ENCODE measurements at regions not wholly inside any gene's neighbourhood (a gene's known extent, or its start where the extent isn't known, plus 50 kb on each side); places are given as distances from the start of the nearest gene placed in this dataset.

GRCh38 chr3:182482705-182483104, 310.6 kb upstream of the ATP11B start:
- H4K20me1 ChIP-seq (ENCODE audit: insufficient read depth, low read length) = no peaks in the 10 kb centered on the region
- in situ Hi-C loops (cut with MboI; ENCODE audit: low sequenced_read_pairs) (no loop called here), dilution Hi-C loops (cut with HindIII; ENCODE audit: low sequenced_read_pairs, unreplicated experiment) (no loop called here), intact Hi-C loops (cut with micrococcal nuclease) (no loop called here)
- H4K5ac ChIP-seq (ENCODE audit: low read depth, low read length) = no peak overlapping the region
- ChIA-PET CTCF (no interaction called here), POLR2A (ENCODE audit: unreplicated experiment) (no interaction called here)
- H4K91ac ChIP-seq (ENCODE audit: insufficient read depth, low read depth, low read length) = no peak overlapping the region
- H2BK5ac ChIP-seq (ENCODE audit: low read depth, low read length, poor library complexity, severe bottlenecking) = no peak overlapping the region
- H3K4me2 ChIP-seq (ENCODE audit: low read depth, low read length) = no peak overlapping the region
- TF ChIP-seq RCOR1 (IDR thresholded peaks at IDR 0.05; ENCODE audit: insufficient replicate concordance, low read length) (no peak), ELK1 (IDR thresholded peaks at IDR 0.05; ENCODE audit: borderline replicate concordance, low read depth, low read length) (no peak), RFX5 (IDR thresholded peaks at IDR 0.05; ENCODE audit: low read depth, low read length) (no peak), FOS (IDR thresholded peaks at IDR 0.05; ENCODE audit: low read depth, low read length) (no peak), NFE2L2 (IDR thresholded peaks at IDR 0.05; ENCODE audit: low read depth, low read length) (no peak), MAFK (IDR thresholded peaks at IDR 0.05; ENCODE audit: low read depth, low read length) (no peak)
- H3K36me3 ChIP-seq (ENCODE audit: control insufficient read depth, insufficient read depth, low read length) = no peaks in the 10 kb centered on the region
- H3K9me3 ChIP-seq (ENCODE audit: control insufficient read depth, insufficient read depth, low read length) = peaks cover 6% of the 10 kb centered on the region
- H4K8ac ChIP-seq (ENCODE audit: low read depth in 2 of 2, low read length in 2 of 2) = no peak overlapping the region
- no TSS peak for BruUV-seq (replicated peaks)
- no peak overlapping the region for H3K56ac ChIP-seq (ENCODE audit: extremely low read depth, insufficient read depth, low read length)
- no peak overlapping the region for H3K18ac ChIP-seq (ENCODE audit: low read depth, low read length)
- H3K27ac ChIP-seq (ENCODE audit: insufficient read depth, low read length) = no peak overlapping the region
- no peak overlapping the region for H3K4me3 ChIP-seq (ENCODE audit: insufficient read depth, low read depth, low read length)
- H3K23ac ChIP-seq (ENCODE audit: low read depth, low read length) = no peak overlapping the region
- H3K27me3 ChIP-seq (ENCODE audit: control insufficient read depth, insufficient read depth, low read length) = no peaks in the 10 kb centered on the region
- WGBS, 2 experiments (ENCODE audit: extremely low coverage in 2 of 2, insufficient read length in 1 of 2) = 0% methylated on average over 1 of the region's 5 CpGs; no CpG with 5 or more reads in 1 of the 2 experiments
- DNase-seq = no peak
- no peaks in the 10 kb centered on the region for H3K79me1 ChIP-seq (ENCODE audit: low read depth in 1 of 2, low read length in 2 of 2)
- no peak for ATAC-seq (ENCODE audit: low read depth)
- H3K14ac ChIP-seq (replicated peaks; ENCODE audit: low read depth, low read length) = no peak overlapping the region
- no peaks in the 10 kb centered on the region for H3K9me1 ChIP-seq (ENCODE audit: insufficient read depth, low read length)
- no peaks in the 10 kb centered on the region for H3K4me1 ChIP-seq (ENCODE audit: control insufficient read depth, insufficient read depth, low read length)
- no peak overlapping the region for H3K9ac ChIP-seq (ENCODE audit: low read depth, low read length)
- H2AFZ ChIP-seq (replicated peaks; ENCODE audit: low read length, poor library complexity) = no peak overlapping the region
- no peak overlapping the region for H2BK120ac ChIP-seq (ENCODE audit: low read depth, low read length)
- no peak overlapping the region for H2AK9ac ChIP-seq (replicated peaks; ENCODE audit: low read depth, low read length, poor library complexity)
- no peak overlapping the region for H2BK20ac ChIP-seq (ENCODE audit: low read depth, low read length)
- H3K4ac ChIP-seq (ENCODE audit: low read depth, low read length) = no peak overlapping the region
- H2BK15ac ChIP-seq (ENCODE audit: low read depth, low read length) = no peak overlapping the region
- H2AK5ac ChIP-seq (ENCODE audit: low read depth, low read length) = no peak overlapping the region
